HG03045 (cell line): ENCODE measurements at regions not wholly inside any gene's neighbourhood (a gene's known extent, or its start where the extent isn't known, plus 50 kb on each side); places are given as distances from the start of the nearest gene placed in this dataset.
"Not testable (repeated sequence)": the region's sequence is repeated elsewhere in the genome, so short reads cannot be mapped to it uniquely, and the experiment has no call there.

ENCODE experiments used
- ATAC-seq: cut with Tn5 transposase; IDR thresholded peaks from one replicate; pipeline ENCODE4 v1.9.1; 2021; ENCODE audit warnings: mild to moderate bottlenecking, moderate library complexity; ENCODE audit not compliant: unreplicated experiment

DNA sequence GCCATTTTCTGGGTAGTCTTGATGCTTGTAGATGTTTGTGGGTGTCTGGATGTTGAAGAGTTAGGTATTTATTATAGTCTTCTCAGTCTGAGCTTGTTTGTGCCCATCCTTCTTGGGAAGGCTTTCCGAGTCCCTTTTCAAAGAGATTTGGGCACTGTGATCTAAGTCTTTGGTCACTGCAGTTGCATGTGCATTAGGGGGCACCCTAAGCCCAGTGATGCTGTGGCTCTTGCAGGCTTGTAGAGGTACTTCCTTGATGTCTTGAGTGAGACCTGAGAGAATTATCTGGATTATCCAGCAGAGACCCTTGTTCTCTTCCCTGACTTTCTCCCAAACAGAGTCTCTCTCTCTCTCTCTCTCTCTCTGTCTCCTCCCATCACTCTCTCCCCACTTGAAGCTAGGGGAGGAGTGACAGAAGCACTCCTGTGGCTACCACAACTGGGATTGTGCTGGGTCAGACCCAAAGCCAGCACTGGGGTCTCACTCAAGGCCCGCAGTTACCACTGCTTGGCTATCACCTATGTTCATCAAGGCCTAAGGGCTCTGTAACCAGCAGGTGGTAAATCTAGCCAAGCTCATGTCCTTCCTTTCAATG is 68.5 kb downstream of the TMCO5A start:
- no peak for ATAC-seq

DNA sequence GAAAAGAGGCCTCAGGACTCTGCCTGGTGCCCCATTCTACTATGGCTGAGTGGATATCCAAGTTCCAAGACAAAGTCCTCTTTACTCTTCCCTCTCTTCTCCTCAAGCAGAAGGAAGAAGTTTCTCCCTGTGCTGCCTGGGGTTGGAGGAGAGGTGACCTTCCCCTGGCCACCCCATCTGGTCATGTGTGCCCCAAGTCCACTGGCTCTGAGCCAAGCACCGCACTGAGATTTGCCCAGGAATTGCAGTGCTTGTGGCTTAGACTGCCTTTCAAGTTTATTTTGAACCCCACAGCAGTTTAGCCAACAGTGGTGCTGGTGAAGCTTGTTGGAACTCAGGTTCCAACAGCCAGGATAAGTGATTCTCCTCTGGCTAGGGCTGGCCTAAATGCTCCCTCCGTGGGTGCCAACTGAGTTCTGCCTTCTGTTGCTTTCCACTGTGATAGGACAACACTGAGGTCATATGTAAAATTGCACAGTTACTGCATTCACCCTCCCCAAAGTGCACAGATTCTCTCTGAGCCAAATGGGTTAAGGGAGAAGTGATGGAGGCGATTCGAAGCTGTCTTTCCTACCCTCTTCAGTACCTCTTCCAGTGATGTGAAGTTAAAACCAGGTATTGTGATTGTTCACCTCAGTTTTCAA is 69.9 kb downstream of the TMCO5A start:
- ATAC-seq: no peak

DNA sequence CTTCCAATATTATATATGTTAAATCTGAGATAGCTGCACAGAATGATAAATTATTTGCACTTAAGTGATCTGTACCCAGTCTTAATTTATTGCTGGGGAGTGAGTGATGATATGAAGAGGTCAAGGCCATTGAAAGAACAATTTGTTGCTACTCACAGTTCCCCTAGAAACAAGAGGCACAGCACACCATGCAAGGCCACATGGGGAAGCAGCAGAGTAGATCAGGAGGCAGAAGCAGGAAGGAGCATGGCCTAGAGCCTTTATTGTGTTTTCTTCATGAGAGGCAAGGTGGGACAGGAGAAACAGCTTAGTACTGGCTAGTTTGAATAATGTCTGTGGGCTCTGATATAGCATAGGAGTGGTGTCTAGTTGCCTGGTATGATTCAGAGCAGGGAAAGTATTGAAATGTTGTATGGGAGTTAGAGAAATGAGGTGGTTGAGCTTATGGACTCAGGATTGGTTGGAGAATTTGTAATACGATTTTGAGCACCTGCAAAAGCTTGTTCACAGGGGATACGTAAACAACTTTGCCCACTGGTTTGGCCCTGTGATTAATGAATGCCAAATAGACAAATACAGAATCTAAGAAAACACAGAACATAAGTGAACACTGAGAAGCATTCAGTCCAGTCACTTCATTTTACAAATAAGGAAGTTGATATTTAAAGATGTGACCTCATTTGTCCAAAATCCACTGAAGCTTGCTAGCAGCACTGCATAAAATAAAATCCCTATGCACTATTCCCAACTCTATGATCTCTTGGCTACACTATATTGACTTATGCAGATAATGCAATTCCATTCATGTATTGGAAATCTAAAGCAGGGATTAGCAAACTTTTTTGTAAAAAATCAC is 71.7 kb downstream of the TMCO5A start:
- no peak for ATAC-seq

GRCh38 chr15:38010395-38010794 is 76.0 kb downstream of the TMCO5A start:
- ATAC-seq: no peak

GRCh38 chr15:38012894-38013293 is 78.5 kb downstream of the TMCO5A start:
- ATAC-seq: no peak

GRCh38 chr15:38017721-38018120 is 83.3 kb downstream of the TMCO5A start:
- no peak for ATAC-seq

GRCh38 chr15:38019066-38019465 is 84.6 kb downstream of the TMCO5A start:
- no peak for ATAC-seq

GRCh38 chr15:38021259-38021658 is 86.8 kb downstream of the TMCO5A start:
- ATAC-seq: no peak

DNA sequence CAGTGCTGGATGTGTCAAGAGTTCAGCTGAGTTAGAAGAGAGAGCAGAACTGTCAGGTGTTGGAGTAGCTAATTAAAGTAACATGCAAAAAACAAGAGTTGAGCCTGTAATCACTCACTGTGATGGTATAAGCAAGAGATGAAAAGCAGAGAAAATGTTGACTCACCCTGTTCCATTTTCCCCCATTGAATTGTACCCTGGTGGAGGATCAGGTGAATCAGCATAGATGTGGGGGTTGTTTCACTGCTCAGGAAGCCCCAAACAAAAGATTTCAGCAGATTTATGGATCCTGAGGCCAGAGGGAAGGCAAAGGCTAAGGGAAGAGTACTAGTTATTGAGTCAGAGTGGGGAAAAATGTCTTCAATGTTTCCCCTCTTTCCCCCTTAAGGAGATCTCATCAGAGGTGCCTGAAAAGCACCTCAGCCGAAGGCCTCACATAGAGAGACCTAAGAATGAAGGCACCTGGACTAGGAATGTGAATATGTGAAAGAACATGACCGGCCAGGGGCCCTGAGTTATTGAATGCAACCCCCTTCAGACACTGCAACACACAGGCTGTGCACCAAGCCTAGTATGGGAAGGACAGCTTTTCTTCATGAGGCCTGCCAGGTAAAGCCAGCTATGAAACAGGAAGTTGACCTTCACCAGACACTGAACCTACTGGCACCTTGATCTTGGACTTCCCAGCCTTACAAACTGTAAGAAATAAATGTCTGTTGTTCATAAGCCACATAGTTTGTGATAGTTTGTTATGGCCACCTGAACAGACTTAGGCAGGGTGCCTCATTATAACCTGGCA is 90.1 kb downstream of the TMCO5A start:
- no peak for ATAC-seq

DNA sequence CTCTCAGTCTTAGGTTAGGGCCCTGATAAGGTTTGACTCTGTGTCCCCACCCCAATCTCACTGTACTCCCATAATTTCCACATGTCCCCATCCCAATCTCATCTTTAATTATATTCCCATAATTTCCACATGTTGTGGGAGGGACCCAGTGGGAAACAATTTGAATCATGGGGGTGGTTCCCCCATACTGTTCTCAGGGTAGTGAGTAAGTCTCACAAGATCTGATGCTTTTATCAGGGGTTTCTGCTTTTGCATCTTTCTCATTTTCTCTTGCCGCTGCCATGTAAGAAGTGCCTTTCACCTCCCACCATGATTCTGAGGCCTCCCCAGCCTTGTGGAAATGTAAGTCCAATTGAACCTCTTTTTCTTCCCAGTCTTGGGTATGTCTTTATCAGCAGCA is 91.2 kb downstream of the TMCO5A start:
- not testable (repeated sequence) for ATAC-seq

DNA sequence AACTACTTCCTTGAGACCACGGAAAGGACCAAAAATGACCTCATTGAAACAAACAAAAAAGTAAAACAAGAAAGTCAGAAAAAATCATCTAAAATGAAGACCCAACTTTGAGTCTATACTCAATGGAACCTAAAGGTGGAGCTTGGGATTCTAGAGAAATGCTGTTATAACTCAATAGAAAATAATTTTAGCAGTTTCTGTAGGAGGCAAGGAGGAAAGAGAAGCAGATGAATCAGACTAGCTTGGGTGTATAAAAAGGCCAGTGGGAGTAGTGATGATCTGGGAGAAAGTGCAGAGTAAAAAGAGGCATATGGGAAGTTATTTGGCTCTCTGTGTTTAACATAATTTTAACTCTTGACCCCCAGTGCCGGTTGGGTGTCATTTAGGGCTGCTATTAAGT is 94.4 kb downstream of the TMCO5A start:
- no peak for ATAC-seq

- ATAC-seq: no peak
Observed at GRCh38 chr15:38029736-38030135, 95.3 kb downstream of the TMCO5A start.

DNA sequence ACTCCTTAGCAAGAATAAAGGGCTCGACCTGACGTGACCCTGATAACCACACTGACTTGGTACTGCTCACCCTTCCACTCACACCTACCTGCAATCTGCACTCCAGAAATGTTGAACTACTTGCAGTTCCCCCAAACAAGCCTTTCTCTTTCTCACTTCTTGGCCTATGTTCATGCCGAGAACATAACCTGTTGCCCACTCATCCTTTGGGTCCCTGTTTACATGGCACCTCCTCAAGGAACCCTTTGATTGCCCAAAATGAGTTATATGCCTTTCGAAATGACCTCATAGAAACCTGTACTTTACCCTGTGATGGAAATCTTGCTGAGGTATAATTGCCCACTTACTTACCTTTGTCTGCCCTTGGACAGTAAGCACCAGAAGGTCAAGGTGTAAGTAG is 96.2 kb downstream of the TMCO5A start:
- no peak for ATAC-seq

- no peak for ATAC-seq
Observed at GRCh38 chr15:38035701-38036100, 101.3 kb downstream of the TMCO5A start.

DNA sequence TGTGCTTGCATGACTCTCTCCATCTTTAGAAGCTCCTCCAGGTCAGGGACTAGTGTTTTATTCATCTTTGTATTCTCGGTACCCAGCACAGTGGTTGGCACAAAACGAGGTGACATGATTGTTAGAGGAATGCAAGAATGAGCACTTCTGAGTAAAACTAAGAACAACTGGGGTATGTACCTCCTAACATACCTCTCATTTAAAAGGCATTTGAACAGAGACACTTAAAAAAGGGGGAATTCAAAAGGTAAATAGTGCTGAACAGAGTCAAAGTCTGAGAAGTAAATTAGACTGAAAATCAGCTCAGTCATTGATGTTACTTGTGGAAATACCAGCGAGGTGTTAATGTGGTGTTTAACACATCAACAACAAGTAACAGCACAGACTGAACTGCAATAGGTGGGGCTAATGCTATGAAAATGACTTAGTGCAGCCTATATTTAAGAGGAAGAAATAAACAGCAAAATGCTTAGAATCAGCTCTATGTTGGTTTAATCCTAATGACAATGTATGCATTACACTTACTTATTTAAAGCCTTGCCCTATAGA is 102.4 kb downstream of the TMCO5A start:
- no peak for ATAC-seq

DNA sequence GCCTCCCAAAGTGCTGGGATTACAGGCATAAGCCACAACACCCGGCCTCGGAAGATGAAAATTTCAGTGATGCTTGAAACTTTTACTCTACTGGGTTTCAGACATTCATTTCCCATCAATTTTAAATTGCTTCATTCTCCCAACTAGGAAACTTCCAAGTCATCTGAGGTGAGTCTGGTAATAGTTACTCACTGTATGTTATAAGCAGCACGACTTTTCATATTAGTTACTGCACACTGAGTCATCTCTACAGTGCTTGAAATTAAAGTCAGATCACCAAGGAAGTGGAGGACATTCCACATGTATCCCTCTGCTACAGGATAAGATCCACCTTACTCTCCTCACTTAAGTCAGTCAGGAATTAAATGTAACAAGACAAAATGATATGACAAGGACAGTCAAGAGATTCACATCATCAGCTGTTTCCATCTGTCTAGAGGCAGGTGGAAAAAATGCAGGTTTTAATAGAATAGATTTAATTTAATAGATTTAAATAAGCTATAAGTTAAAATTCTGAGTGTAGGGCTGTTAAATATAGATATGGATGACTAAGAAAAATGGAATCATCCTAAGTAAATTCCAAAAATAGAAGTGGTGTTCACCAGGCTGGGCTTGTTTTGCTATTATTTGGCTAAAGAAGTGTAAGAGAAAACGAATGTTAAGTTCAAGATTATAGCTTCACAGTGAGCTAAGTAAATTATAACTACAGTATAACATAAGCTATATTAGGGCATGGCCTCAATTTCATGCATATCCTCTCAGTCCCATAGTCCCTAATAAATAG is 104.4 kb downstream of the TMCO5A start:
- no peak for ATAC-seq

GRCh38 chr15:38040615-38041014 is 106.2 kb downstream of the TMCO5A start:
- no peak for ATAC-seq

DNA sequence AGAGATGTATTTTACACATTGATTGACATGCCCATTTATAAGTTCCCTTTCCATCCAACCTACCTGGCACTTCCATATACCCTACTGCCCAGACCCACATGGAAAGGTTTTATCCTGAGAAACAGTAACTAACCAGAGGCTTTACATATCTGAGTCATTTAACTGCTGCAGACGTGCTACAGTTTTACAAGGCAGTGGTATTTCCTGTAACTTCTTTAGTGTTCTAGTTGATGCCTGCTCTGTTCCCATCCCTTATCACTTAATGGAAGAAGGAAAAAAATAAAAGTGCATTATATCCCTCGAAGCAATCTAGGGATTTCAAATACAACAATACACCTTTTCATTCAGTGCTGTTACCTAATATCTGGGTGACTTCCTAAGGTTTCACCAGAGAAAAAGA is 107.1 kb downstream of the TMCO5A start:
- ATAC-seq: no peak

DNA sequence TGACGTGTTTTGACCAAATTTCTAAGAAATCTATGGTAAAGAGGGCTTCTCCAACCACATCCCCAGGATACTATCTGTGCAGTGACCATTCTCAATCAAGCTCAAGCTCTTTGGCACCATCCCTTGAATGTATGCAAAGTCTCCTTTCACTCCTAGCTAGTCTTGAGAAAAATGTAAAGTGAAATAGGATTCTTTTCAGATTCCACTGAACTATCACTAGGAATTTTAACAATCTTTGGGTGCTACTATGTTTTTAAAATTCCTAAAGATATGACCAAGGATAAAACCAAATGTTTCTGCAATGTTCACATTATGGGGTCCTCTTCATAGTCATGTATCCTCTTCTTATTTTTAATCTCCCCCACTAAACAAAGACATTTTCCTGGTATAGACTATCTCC is 107.8 kb downstream of the TMCO5A start:
- ATAC-seq: no peak
